Middle frontal gyrus (tissue), 1 donor: ENCODE measurements at regions not wholly inside any gene's neighbourhood (a gene's known extent, or its start where the extent isn't known, plus 50 kb on each side); places are given as distances from the start of the nearest gene placed in this dataset.

Experiments
- DNase-seq: peaks from one replicate; pipeline ENCODE4 v3.0.0-alpha.2; 2015; ENCODE audit warnings: low spot score; ENCODE audit errors: extremely low spot score

GRCh38 chr20:59376109-59376841 lies 75.9 kb downstream of the EDN3 start:
- no peak for DNase-seq

- no peak for DNase-seq
Observed at GRCh38 chr20:59376998-59377397, 76.6 kb downstream of the EDN3 start.

- no peak for DNase-seq
Observed at GRCh38 chr20:59377842-59378241, 77.4 kb downstream of the EDN3 start.

- no peak for DNase-seq
Observed at GRCh38 chr20:59378396-59378795, 78.0 kb downstream of the EDN3 start.

GRCh38 chr20:59378966-59379365 lies 78.6 kb downstream of the EDN3 start:
- DNase-seq: no peak

GRCh38 chr20:59381689-59382088 lies 81.3 kb downstream of the EDN3 start:
- DNase-seq: no peak

- DNase-seq: no peak
Observed at GRCh38 chr20:59382157-59382725, 81.8 kb downstream of the EDN3 start.

GRCh38 chr20:59382907-59383306 lies 82.5 kb downstream of the EDN3 start:
- DNase-seq: no peak

GRCh38 chr20:59385038-59385437 lies 84.6 kb downstream of the EDN3 start:
- no peak for DNase-seq

- no peak for DNase-seq
Observed at GRCh38 chr20:59385480-59385879, 85.1 kb downstream of the EDN3 start.

GRCh38 chr20:59386809-59387208 lies 86.4 kb downstream of the EDN3 start:
- no peak for DNase-seq

GRCh38 chr20:59387891-59388290 lies 87.5 kb downstream of the EDN3 start:
- DNase-seq: no peak

- DNase-seq: no peak
Observed at GRCh38 chr20:59388402-59388801, 88.0 kb downstream of the EDN3 start.

GRCh38 chr20:59390437-59390836 lies 90.0 kb downstream of the EDN3 start:
- DNase-seq: no peak

GRCh38 chr20:59391975-59392374 lies 91.6 kb downstream of the EDN3 start:
- DNase-seq: no peak

GRCh38 chr20:59392736-59393135 lies 92.3 kb downstream of the EDN3 start:
- no peak for DNase-seq

- DNase-seq: no peak
Observed at GRCh38 chr20:59393142-59393541, 92.7 kb downstream of the EDN3 start.

- no peak for DNase-seq
Observed at GRCh38 chr20:59395729-59396128, 95.3 kb downstream of the EDN3 start.

- DNase-seq: no peak
Observed at GRCh38 chr20:59398537-59399205, 98.3 kb downstream of the EDN3 start.

- no peak for DNase-seq
Observed at GRCh38 chr20:59399426-59400099, 99.2 kb downstream of the EDN3 start.

GRCh38 chr20:59400708-59401107 lies 100.3 kb downstream of the EDN3 start:
- DNase-seq: no peak

- DNase-seq: no peak
Observed at GRCh38 chr20:59402681-59403080, 102.3 kb downstream of the EDN3 start.
